Panc1 (cell line): ENCODE measurements at regions not wholly inside any gene's neighbourhood (a gene's known extent, or its start where the extent isn't known, plus 50 kb on each side); places are given as distances from the start of the nearest gene placed in this dataset.

Source experiments
- ATAC-seq: fragments of 200-7000 bp; cut with Tn5 transposase; 2 replicates; pipeline ENCODE4 v1.9.1; 2020; ENCODE audit warnings: mild to moderate bottlenecking, moderate library complexity
- BruUV-seq: library from RNA; stranded (reverse); fragments of 400-500 nt; replicated peaks from 2 replicates; lab custom pipeline; 2021; lab: Mats Ljungman, UMichigan
- CTCF ChIA-PET: fragments of 300-600 bp; sonication (Branson Sonifier 250); formaldehyde crosslinking; loops from one replicate; lab custom pipeline; 2022; ENCODE audit warnings: antibody characterized with exemption; lab: Charles Lee
- POLR2A ChIA-PET: fragments of 300-600 bp; sonication (Branson Sonifier 250); formaldehyde crosslinking; loops from one replicate; lab custom pipeline; 2022; ENCODE audit warnings: antibody characterized with exemption; lab: Charles Lee
- DNase-seq: peaks from one replicate; pipeline ENCODE4 v3.0.0-alpha.2; 2010; ENCODE audit warnings: low read depth, low spot score
- H3K27ac ChIP-seq: 2 replicates; pipeline ENCODE4 v1.5.1; 2011; ENCODE audit warnings: mild to moderate bottlenecking, low read length, inconsistent platforms
- H3K27me3 ChIP-seq: fragments of 200-500 bp; sonication (Bioruptor generic); 2 replicates; pipeline ENCODE4 v1.6.0; 2014; ENCODE audit warnings: low read length, inconsistent platforms; ENCODE audit not compliant: control insufficient read depth, insufficient read depth
- H3K36me3 ChIP-seq: fragments of 200-500 bp; sonication (Bioruptor generic); 2 replicates; pipeline ENCODE4 v1.5.1; 2014; ENCODE audit warnings: inconsistent platforms, mild to moderate bottlenecking, low read length, moderate library complexity; ENCODE audit not compliant: control insufficient read depth, insufficient read depth
- H3K4me1 ChIP-seq: 2 replicates; pipeline ENCODE4 v1.5.1; 2011; ENCODE audit warnings: inconsistent platforms, mild to moderate bottlenecking, low read length, moderate library complexity; ENCODE audit not compliant: control insufficient read depth, insufficient read depth
- H3K4me3 ChIP-seq, 2 experiments: 2 replicates each; pipeline ENCODE4 v1.5.1; 2011 to 2012; ENCODE audit warnings: low read depth in 2 of 2, low read length in 2 of 2, mild to moderate bottlenecking in 2 of 2, inconsistent platforms in 1 of 2, moderate library complexity in 1 of 2
- H3K9me3 ChIP-seq: fragments of 200-500 bp; sonication (Bioruptor generic); 2 replicates; pipeline ENCODE4 v1.5.1; 2014; ENCODE audit warnings: low read depth, mild to moderate bottlenecking, inconsistent platforms, low read length, moderate library complexity; ENCODE audit not compliant: control insufficient read depth, insufficient read depth
- POLR2AphosphoS5 ChIP-seq: IDR thresholded peaks from 2 replicates; pipeline ENCODE4 v1.6.1; 2012; ENCODE audit warnings: mild to moderate bottlenecking, low read depth, low read length, moderate library complexity
- SIN3A ChIP-seq: IDR thresholded peaks from 2 replicates; pipeline ENCODE4 v1.6.1; 2012; ENCODE audit warnings: low read depth, mild to moderate bottlenecking, low read length, moderate library complexity, borderline replicate concordance; ENCODE audit not compliant: insufficient read depth
- TCF7L2 ChIP-seq: IDR thresholded peaks from 2 replicates; pipeline ENCODE4 v1.6.1; 2011; ENCODE audit warnings: mild to moderate bottlenecking, low read depth, low read length, inconsistent platforms
- in situ Hi-C: cut with HindIII; loops from 2 replicates; pipeline ENCODE4 v1.10.0; 2016; ENCODE audit warnings: low sequenced_read_pairs, low pct_unique_long_range_greater_than_20kb
- intact Hi-C: fragments of 100-400 bp; cut with micrococcal nuclease; formaldehyde crosslinking; loops from one replicate; pipeline ENCODE4 v1.10.0; 2022; ENCODE audit not compliant: unreplicated experiment
- TF ChIP-seq, protein P1 (sequence below), 2 experiments: IDR thresholded peaks; 2 replicates each; pipeline ENCODE4 v1.6.1; 2011 to 2012; ENCODE audit warnings: low read depth in 2 of 2, control low read depth in 1 of 2, low read length in 1 of 2, mild to moderate bottlenecking in 1 of 2, moderate library complexity in 1 of 2; ENCODE audit not compliant: insufficient read depth in 1 of 2
- TF ChIP-seq, protein P2 (sequence below): fragments of 450-650 bp; IDR thresholded peaks from 2 replicates; pipeline ENCODE4 v1.5.1; 2017; ENCODE audit warnings: mild to moderate bottlenecking

DNA sequence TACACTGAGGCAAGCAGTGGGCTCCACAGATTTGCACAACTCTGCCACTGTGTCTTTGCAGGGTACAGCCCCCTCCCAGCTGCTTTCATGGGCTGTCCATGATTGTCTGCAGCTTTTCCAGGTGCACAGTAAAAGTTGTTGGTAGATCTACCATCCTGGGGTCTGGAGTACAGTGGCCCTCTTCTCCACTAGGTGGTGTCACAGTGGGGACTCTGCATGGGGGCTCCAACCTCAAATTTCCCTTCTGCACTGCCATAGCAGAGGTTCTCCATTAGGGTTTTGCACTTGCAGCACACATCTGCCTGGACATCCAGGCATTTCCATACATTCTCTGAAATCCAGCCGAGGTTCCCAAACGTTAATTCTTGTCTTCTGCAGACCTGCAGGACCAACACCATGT, 1002.3 kb downstream of the FAM133A start:
- Histone ChIP-seq H3K4me1 (no peaks in the 10 kb centered on the region), H3K36me3 (no peaks in the 10 kb centered on the region), H3K27me3 (no peaks in the 10 kb centered on the region), H3K27ac (no peak overlapping the region), H3K9me3 (no peaks in the 10 kb centered on the region), H3K4me3 (no peak overlapping the region)
- ChIA-PET POLR2A (no interaction called here), CTCF (no interaction called here)
- intact Hi-C loops (no loop called here), in situ Hi-C loops (no loop called here)
- no TSS peak for BruUV-seq
- no peak for DNase-seq
- TF ChIP-seq, protein P1, sequence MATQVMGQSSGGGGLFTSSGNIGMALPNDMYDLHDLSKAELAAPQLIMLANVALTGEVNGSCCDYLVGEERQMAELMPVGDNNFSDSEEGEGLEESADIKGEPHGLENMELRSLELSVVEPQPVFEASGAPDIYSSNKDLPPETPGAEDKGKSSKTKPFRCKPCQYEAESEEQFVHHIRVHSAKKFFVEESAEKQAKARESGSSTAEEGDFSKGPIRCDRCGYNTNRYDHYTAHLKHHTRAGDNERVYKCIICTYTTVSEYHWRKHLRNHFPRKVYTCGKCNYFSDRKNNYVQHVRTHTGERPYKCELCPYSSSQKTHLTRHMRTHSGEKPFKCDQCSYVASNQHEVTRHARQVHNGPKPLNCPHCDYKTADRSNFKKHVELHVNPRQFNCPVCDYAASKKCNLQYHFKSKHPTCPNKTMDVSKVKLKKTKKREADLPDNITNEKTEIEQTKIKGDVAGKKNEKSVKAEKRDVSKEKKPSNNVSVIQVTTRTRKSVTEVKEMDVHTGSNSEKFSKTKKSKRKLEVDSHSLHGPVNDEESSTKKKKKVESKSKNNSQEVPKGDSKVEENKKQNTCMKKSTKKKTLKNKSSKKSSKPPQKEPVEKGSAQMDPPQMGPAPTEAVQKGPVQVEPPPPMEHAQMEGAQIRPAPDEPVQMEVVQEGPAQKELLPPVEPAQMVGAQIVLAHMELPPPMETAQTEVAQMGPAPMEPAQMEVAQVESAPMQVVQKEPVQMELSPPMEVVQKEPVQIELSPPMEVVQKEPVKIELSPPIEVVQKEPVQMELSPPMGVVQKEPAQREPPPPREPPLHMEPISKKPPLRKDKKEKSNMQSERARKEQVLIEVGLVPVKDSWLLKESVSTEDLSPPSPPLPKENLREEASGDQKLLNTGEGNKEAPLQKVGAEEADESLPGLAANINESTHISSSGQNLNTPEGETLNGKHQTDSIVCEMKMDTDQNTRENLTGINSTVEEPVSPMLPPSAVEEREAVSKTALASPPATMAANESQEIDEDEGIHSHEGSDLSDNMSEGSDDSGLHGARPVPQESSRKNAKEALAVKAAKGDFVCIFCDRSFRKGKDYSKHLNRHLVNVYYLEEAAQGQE (IDR thresholded peaks at IDR 0.05; ENCODE audit: insufficient read depth in 1 of 2, low read depth in 2 of 2, low read length in 1 of 2) = no peak
- no peak for TF ChIP-seq SIN3A
- TF ChIP-seq POLR2AphosphoS5 = no peak
- TF ChIP-seq, protein P2, sequence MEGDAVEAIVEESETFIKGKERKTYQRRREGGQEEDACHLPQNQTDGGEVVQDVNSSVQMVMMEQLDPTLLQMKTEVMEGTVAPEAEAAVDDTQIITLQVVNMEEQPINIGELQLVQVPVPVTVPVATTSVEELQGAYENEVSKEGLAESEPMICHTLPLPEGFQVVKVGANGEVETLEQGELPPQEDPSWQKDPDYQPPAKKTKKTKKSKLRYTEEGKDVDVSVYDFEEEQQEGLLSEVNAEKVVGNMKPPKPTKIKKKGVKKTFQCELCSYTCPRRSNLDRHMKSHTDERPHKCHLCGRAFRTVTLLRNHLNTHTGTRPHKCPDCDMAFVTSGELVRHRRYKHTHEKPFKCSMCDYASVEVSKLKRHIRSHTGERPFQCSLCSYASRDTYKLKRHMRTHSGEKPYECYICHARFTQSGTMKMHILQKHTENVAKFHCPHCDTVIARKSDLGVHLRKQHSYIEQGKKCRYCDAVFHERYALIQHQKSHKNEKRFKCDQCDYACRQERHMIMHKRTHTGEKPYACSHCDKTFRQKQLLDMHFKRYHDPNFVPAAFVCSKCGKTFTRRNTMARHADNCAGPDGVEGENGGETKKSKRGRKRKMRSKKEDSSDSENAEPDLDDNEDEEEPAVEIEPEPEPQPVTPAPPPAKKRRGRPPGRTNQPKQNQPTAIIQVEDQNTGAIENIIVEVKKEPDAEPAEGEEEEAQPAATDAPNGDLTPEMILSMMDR = no peak
- TF ChIP-seq TCF7L2 = no peak
- no peak for ATAC-seq

DNA sequence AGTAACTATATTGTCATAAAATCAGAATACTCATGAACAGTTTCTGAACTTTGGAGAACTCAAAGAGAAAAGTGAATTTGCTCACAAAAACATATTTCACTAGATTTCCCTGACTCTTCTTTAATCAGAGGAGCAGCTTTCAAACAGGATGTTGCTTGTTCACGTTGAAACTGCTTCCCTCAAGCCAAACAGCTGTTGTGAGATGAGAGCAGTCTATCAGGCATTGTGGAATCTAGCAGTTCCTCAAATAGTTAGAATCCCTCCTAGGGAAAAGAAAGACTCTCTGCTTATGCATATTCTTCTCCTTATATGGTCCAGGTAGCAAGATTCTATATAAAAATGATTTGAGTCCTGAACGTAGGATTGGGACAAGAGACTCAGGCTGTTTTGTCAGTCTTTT, 1012.1 kb downstream of the FAM133A start:
- POLR2A ChIA-PET = no interaction called here
- intact Hi-C loops = no loop called here
- BruUV-seq = no TSS peak

More for the DNA sequence above, 1012.1 kb downstream of the FAM133A start:
- no peak for ATAC-seq
- in situ Hi-C loops = no loop called here
- no peaks in the 10 kb centered on the region for H3K27me3 ChIP-seq
- H3K4me3 ChIP-seq = no peak overlapping the region
- H3K9me3 ChIP-seq = no peaks in the 10 kb centered on the region
- H3K27ac ChIP-seq = no peak overlapping the region
- CTCF ChIA-PET = no interaction called here
- TF ChIP-seq, protein P2 = no peak
- no peak for TF ChIP-seq TCF7L2
- no peak for TF ChIP-seq POLR2AphosphoS5
- no peak for TF ChIP-seq SIN3A
- TF ChIP-seq, protein P1 (IDR thresholded peaks at IDR 0.05; ENCODE audit: insufficient read depth in 1 of 2, low read depth in 2 of 2, low read length in 1 of 2) = no peak
- H3K4me1 ChIP-seq = no peaks in the 10 kb centered on the region
- H3K36me3 ChIP-seq = no peaks in the 10 kb centered on the region
- no peak for DNase-seq
